Pancreas (tissue), 10 donors: ENCODE measurements at regions not wholly inside any gene's neighbourhood (a gene's known extent, or its start where the extent isn't known, plus 50 kb on each side); places are given as distances from the start of the nearest gene placed in this dataset.
"Not testable (repeated sequence)": the region's sequence is repeated elsewhere in the genome, so short reads cannot be mapped to it uniquely, and the experiment has no call there.

ENCODE experiments used
- ATAC-seq, 4 donors: fragments of 200-7000 bp; cut with Tn5 transposase; one replicate each; pipeline versions ENCODE4 v1.8.0 to v1.9.1; 2020; ENCODE audit warnings: mild to moderate bottlenecking in 4 of 4, moderate library complexity in 4 of 4
- DNase-seq, 6 donors: peaks; one replicate each; pipeline ENCODE4 v3.0.0-alpha.2; 2020
- FAIRE-seq: peaks from 2 replicates; lab custom pipeline; 2012; peaks lifted over from hg19 to GRCh38; lab: Jason Lieb, UNC
- H3K27ac ChIP-seq, 4 donors: fragments of 200-600 bp; sonication (generic); 1 replicate in 3 of 4; 2 replicates in 1 of 4; pipeline versions ENCODE4 v1.5.0 to v1.8.0; 2020
- H3K27me3 ChIP-seq, 4 donors: fragments of 200-600 bp; one replicate each; pipeline ENCODE4 v1.8.0; 2021
- H3K36me3 ChIP-seq, 3 donors: fragments of 200-600 bp; sonication (generic) in 1 of 3; one replicate each; pipeline versions ENCODE4 v1.5.0 to v1.8.0; 2020 to 2021
- H3K4me1 ChIP-seq, 3 donors: fragments of 200-600 bp; one replicate each; pipeline ENCODE4 v1.8.0; 2021
- H3K4me3 ChIP-seq, 4 donors: fragments of 200-600 bp; sonication (generic) in 2 of 4; one replicate each; pipeline versions ENCODE4 v1.5.0 to v1.8.0; 2020 to 2021
- H3K9me3 ChIP-seq, 4 donors: fragments of 200-600 bp; one replicate each; pipeline ENCODE4 v1.8.0; 2021
- WGBS, 2 donors: extraction: QIAGEN DNeasy Blood & Tissue Kit; methylation state at CpG; one replicate each; pipeline ENCODE4 v1.1.7; 2013; 5-methylcytosine and 5-hydroxymethylcytosine counted together
- intact Hi-C, 3 donors: fragments of 100-400 bp; cut with DNase I; formaldehyde crosslinking; loops; one replicate each; pipeline versions ENCODE4 v1.11.1 to v1.14.2; 2022
- TF ChIP-seq, protein P1 (sequence below), 4 donors: fragments of 200-600 bp; sonication (generic) in 3 of 4; IDR thresholded peaks; one replicate each; pipeline versions ENCODE4 v1.5.0 to v1.8.0; 2021; ENCODE audit warnings: antibody characterized with exemption in 4 of 4
- donor health status: healthy with polysubstance abuse.
- donor health status: DM: no; HTN: no; CAD: no; lungs with moderate emphysema.
- donor health status: DM: no; HTN: no; CAD: no.
- donor health status: control.
- donor health status: control.
- donor health status: Bipolar disorder and iron deficiency.
- donor health status: DM: yes; HTN: yes; CAD: no.
- donor health status: DM: no; HTN: no; CAD: no.
- donor health status: DM: no; HTN: no; CAD: no.
- donor health status: DM: yes; HTN: yes; CAD: no.

DNA sequence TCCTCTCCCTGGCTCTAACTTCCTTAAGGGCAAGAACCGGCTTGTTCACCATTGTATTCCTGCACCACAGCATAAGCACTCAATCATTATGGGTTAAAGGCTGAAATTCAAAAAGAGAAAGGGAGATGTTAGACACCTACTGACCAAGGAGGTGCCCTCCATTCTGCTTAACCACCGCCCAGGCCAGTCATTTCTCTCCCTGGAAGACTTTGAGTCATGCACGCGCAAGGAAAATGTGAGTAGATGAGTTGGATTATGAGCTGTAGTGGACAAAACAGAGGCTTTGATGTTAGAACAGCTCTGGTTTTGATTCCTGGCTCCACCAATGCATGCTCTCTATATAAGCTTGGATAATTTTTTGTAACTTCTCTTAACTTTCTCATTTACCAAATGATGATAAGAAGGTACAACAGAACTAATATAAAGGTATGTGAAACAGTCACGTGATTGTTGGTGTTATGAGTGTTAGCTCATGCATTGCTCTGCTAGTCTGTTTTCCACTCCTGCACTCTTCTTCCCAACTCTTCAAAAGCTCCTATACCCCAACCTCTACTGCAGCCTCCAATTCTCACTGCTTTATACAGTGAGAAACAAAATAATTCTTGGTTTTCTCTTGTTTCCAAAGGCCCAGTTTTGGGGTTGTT lies 148.4 kb upstream of the ATP11B start:
- no peaks in the 10 kb centered on the region for H3K27me3 ChIP-seq
- ATAC-seq (no peak), FAIRE-seq (no peak), DNase-seq (no peak)
- no peak overlapping the region for H3K27ac ChIP-seq
- no peaks in the 10 kb centered on the region for H3K36me3 ChIP-seq
- TF ChIP-seq, protein P1, sequence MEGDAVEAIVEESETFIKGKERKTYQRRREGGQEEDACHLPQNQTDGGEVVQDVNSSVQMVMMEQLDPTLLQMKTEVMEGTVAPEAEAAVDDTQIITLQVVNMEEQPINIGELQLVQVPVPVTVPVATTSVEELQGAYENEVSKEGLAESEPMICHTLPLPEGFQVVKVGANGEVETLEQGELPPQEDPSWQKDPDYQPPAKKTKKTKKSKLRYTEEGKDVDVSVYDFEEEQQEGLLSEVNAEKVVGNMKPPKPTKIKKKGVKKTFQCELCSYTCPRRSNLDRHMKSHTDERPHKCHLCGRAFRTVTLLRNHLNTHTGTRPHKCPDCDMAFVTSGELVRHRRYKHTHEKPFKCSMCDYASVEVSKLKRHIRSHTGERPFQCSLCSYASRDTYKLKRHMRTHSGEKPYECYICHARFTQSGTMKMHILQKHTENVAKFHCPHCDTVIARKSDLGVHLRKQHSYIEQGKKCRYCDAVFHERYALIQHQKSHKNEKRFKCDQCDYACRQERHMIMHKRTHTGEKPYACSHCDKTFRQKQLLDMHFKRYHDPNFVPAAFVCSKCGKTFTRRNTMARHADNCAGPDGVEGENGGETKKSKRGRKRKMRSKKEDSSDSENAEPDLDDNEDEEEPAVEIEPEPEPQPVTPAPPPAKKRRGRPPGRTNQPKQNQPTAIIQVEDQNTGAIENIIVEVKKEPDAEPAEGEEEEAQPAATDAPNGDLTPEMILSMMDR (IDR thresholded peaks at IDR 0.05) = no peak
- H3K4me1 ChIP-seq = no peaks in the 10 kb centered on the region
- 92 to 95% methylated on average over 5 of the region's 5 CpGs for WGBS, 2 donors
- intact Hi-C loops = no loop called here
- no peaks in the 10 kb centered on the region for H3K9me3 ChIP-seq
- H3K4me3 ChIP-seq = no peak overlapping the region

DNA sequence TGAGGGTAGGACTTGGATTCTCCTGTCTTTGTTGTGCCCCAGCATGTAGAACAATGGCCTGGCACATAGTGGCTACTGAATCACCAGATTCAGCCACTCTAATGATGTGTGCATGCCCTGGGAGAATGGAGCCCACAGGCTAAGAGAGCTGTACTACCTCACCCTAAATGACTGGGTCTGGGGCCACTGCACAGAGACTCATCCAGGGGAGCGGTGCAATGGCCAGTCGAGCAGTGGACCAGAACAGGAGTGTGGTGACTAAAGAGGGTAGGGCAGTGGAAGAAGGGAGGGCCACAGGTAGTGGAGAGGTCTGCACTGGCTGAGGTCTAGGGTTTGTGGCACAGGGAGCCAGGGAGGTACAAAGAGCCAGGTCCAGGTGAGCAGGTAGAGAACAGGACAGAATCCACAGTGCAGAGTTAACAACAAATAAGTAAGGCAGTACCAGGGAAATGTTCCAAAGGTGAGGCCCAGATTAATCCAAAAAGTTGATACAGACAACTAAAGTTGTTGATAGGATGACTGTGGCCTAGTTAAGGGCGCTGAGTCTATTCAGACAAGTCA lies 142.7 kb upstream of the ATP11B start:
- TF ChIP-seq, protein P1 (IDR thresholded peaks at IDR 0.05) = no peak
- FAIRE-seq = no peak

DNA sequence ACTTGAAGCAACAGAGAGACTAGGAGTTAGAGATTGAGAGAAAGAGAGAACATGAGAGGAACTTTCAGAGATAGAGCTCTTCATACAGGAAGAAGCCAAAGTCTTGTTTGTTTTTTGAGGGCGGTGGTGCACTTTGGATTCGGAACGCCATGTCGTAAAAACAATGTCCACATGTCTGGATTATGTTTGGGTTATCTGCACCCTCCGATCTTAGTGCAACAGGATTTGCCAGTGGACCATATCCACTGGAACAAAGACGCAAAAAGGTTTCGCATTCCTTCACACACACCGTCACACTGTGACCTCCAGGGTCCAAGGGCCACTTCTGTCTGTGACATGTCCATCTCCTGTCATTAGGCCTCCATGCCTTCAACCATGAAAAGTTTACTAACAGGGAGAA lies 141.8 kb upstream of the ATP11B start:
- TF ChIP-seq, protein P1 (IDR thresholded peaks at IDR 0.05) = no peak
- Histone ChIP-seq H3K36me3 (no peaks in the 10 kb centered on the region), H3K4me3 (no peak overlapping the region), H3K9me3 (no peaks in the 10 kb centered on the region), H3K27me3 (no peaks in the 10 kb centered on the region), H3K27ac (no peak overlapping the region), H3K4me1 (no peaks in the 10 kb centered on the region)
- FAIRE-seq = no peak
- no peak for ATAC-seq
- DNase-seq = no peak
- intact Hi-C loops = no loop called here
- 85 to 91% methylated on average over 8 of the region's 8 CpGs for WGBS, 2 donors

More for the DNA sequence above, 142.7 kb upstream of the ATP11B start:
- intact Hi-C loops = no loop called here
- H3K4me3 ChIP-seq = no peak overlapping the region
- no peaks in the 10 kb centered on the region for H3K36me3 ChIP-seq
- H3K27ac ChIP-seq = no peak overlapping the region
- ATAC-seq (no peak), DNase-seq (no peak)
- no peaks in the 10 kb centered on the region for H3K9me3 ChIP-seq
- WGBS, 2 donors = 81 to 91% methylated on average over 3 of the region's 3 CpGs
- H3K27me3 ChIP-seq = no peaks in the 10 kb centered on the region
- no peaks in the 10 kb centered on the region for H3K4me1 ChIP-seq

DNA sequence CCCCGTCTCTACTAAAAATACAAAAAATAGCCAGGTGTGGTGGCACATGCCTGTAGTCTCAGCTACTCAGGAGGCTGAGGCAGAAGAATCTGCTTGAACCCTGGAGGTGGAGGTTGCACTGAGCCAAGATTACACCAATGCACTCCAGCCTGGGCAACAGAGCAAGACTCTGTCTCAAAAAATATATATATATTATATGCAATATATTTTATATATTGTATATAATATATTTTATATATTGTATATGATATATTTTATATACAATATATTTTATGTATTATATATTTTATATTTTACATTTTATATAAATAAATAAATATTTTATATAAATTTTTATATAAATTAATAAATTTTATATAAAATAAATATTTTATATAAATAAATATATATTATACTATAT lies 140.2 kb upstream of the ATP11B start:
- intact Hi-C loops, FAIRE-seq: not testable (repeated sequence)
- WGBS, 2 donors = 89 to 100% methylated on average over 1 of the region's 1 CpG

DNA sequence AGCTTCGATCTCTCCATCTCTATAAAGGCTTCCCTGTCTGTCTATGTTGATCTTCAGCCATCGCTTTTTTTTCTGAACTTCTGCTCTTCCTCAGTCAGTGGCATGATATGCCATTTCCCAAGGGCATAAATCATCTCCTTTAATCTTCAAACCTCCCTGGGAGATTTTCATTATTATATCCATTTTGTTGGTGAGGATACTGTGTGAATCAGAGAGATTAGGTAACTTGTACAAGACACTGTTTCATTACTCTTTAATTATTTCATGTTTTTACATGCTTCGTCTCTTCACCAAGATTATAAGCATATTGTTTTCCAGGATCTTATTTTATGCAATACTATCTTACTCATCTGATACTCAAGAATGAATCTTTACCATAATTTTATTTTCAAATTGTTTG lies 124.8 kb upstream of the ATP11B start:
- Histone ChIP-seq H3K4me1 (no peaks in the 10 kb centered on the region), H3K4me3 (no peak overlapping the region), H3K27me3 (no peaks in the 10 kb centered on the region), H3K9me3 (no peaks in the 10 kb centered on the region), H3K36me3 (no peaks in the 10 kb centered on the region), H3K27ac (no peak overlapping the region)
- DNase-seq (no peak), ATAC-seq (no peak), FAIRE-seq (no peak)
- intact Hi-C loops = no loop called here
- TF ChIP-seq, protein P1 (IDR thresholded peaks at IDR 0.05) = no peak
- 74 to 88% methylated on average over 3 of the region's 3 CpGs for WGBS, 2 donors

More for the DNA sequence above, 140.2 kb upstream of the ATP11B start:
- H3K27ac ChIP-seq, ATAC-seq, H3K27me3 ChIP-seq, H3K4me1 ChIP-seq, H3K4me3 ChIP-seq, DNase-seq, H3K9me3 ChIP-seq, H3K36me3 ChIP-seq: not testable (repeated sequence)
